Liver (tissue), 8 donors: ENCODE measurements at regions not wholly inside any gene's neighbourhood (a gene's known extent, or its start where the extent isn't known, plus 50 kb on each side); places are given as distances from the start of the nearest gene placed in this dataset.

Experiments used
- DNase-seq: peaks from one replicate; pipeline ENCODE4 v3.0.0-alpha.2; 2017; ENCODE audit warnings: low spot score
- H3K27ac ChIP-seq, 2 donors: one replicate each; pipeline ENCODE4 v1.7.0; 2013; ENCODE audit warnings: inconsistent platforms in 2 of 2, low read length in 2 of 2, control low read depth in 1 of 2, low read depth in 1 of 2, mild to moderate bottlenecking in 1 of 2
- H3K27me3 ChIP-seq, 4 donors: one replicate each; pipeline versions ENCODE4 v1.6.1 to v1.7.0; 2013; ENCODE audit warnings: low read length in 3 of 4, inconsistent platforms in 1 of 4, mild to moderate bottlenecking in 1 of 4, moderate library complexity in 1 of 4; ENCODE audit not compliant: control insufficient read depth in 4 of 4, insufficient read depth in 4 of 4
- H3K36me3 ChIP-seq, 4 donors: one replicate each; pipeline versions ENCODE4 v1.6.1 to v1.7.0; 2013; ENCODE audit warnings: low read length in 3 of 4, mild to moderate bottlenecking in 3 of 4, low read depth in 1 of 4, moderate library complexity in 1 of 4; ENCODE audit not compliant: control insufficient read depth in 4 of 4, insufficient read depth in 3 of 4
- H3K4me1 ChIP-seq, 4 donors: one replicate each; pipeline versions ENCODE4 v1.6.1 to v1.7.0; 2013; ENCODE audit warnings: low read length in 3 of 4, mild to moderate bottlenecking in 3 of 4, moderate library complexity in 1 of 4; ENCODE audit not compliant: control insufficient read depth in 4 of 4, insufficient read depth in 4 of 4
- H3K4me3 ChIP-seq, 3 donors: one replicate each; pipeline versions ENCODE4 v1.6.1 to v1.7.0; 2013; ENCODE audit warnings: low read length in 3 of 3, control low read depth in 1 of 3, low read depth in 1 of 3, mild to moderate bottlenecking in 1 of 3
- H3K9ac ChIP-seq, 2 donors: one replicate each; pipeline ENCODE4 v1.7.0; 2013; ENCODE audit warnings: low read length in 2 of 2, mild to moderate bottlenecking in 2 of 2, moderate library complexity in 2 of 2, control low read depth in 1 of 2, low read depth in 1 of 2
- H3K9me3 ChIP-seq, 4 donors: one replicate each; pipeline versions ENCODE4 v1.6.1 to v1.7.0; 2013; ENCODE audit warnings: low read length in 3 of 4; ENCODE audit not compliant: control insufficient read depth in 4 of 4
- ATF3 ChIP-seq: IDR thresholded peaks from 2 replicates; pipeline ENCODE4 v1.6.1; 2016; ENCODE audit warnings: antibody characterized with exemption
- CTCF ChIP-seq: fragments of 150-350 bp; IDR thresholded peaks from 2 replicates; pipeline ENCODE4 v1.5.1; 2017; ENCODE audit warnings: improper control_type of control experiment, low read depth, low read length; ENCODE audit not compliant: missing input control
- EGR1 ChIP-seq, 2 donors: IDR thresholded peaks; 2 replicates each; pipeline ENCODE4 v1.6.1; 2016 to 2018; ENCODE audit warnings: antibody characterized with exemption in 2 of 2, low read depth in 2 of 2
- FOXA1 ChIP-seq: IDR thresholded peaks from 2 replicates; pipeline ENCODE4 v1.6.1; 2016; ENCODE audit warnings: antibody characterized with exemption
- FOXA2 ChIP-seq: IDR thresholded peaks from 2 replicates; pipeline ENCODE4 v1.6.1; 2016; ENCODE audit warnings: antibody characterized with exemption
- GABPA ChIP-seq, 2 donors: IDR thresholded peaks in 1 of 2; conservative IDR thresholded peaks in 1 of 2; 2 replicates each; pipeline ENCODE4 v1.6.1; 2016; ENCODE audit warnings: antibody characterized with exemption in 2 of 2, mild to moderate bottlenecking in 1 of 2, moderate library complexity in 1 of 2
- HNF4A ChIP-seq, 2 donors: conservative IDR thresholded peaks; 2 replicates each; pipeline ENCODE4 v1.6.1; 2016; ENCODE audit warnings: antibody characterized with exemption in 2 of 2, mild to moderate bottlenecking in 2 of 2
- HNF4G ChIP-seq: IDR thresholded peaks from 2 replicates; pipeline ENCODE4 v1.6.1; 2016; ENCODE audit warnings: antibody characterized with exemption
- JUND ChIP-seq, 2 donors: IDR thresholded peaks; 2 replicates each; pipeline ENCODE4 v1.6.1; 2016; ENCODE audit warnings: antibody characterized with exemption in 2 of 2
- MAX ChIP-seq: IDR thresholded peaks from 2 replicates; pipeline ENCODE4 v1.6.1; 2016; ENCODE audit warnings: antibody characterized with exemption
- NR2F2 ChIP-seq: IDR thresholded peaks from 2 replicates; pipeline ENCODE4 v1.6.1; 2016; ENCODE audit warnings: antibody characterized with exemption
- RAD21 ChIP-seq, 2 donors: IDR thresholded peaks; 2 replicates each; pipeline ENCODE4 v1.6.1; 2016; ENCODE audit warnings: antibody characterized with exemption in 2 of 2, mild to moderate bottlenecking in 2 of 2
- REST ChIP-seq: IDR thresholded peaks from 2 replicates; pipeline ENCODE4 v1.6.1; 2016; ENCODE audit warnings: antibody characterized with exemption, mild to moderate bottlenecking
- RXRA ChIP-seq, 2 donors: IDR thresholded peaks; 2 replicates each; pipeline ENCODE4 v1.6.1; 2017 to 2018; ENCODE audit warnings: antibody characterized with exemption in 2 of 2, mild to moderate bottlenecking in 1 of 2
- SP1 ChIP-seq: IDR thresholded peaks from 2 replicates; pipeline ENCODE4 v1.6.1; 2018; ENCODE audit warnings: antibody characterized with exemption, mild to moderate bottlenecking
- TAF1 ChIP-seq: conservative IDR thresholded peaks from 2 replicates; pipeline ENCODE4 v1.6.1; 2016; ENCODE audit warnings: antibody characterized with exemption, mild to moderate bottlenecking
- YY1 ChIP-seq: IDR thresholded peaks from 2 replicates; pipeline ENCODE4 v1.6.1; 2016; ENCODE audit warnings: antibody characterized with exemption, mild to moderate bottlenecking
- WGBS: extraction: QIAGEN DNeasy Blood & Tissue Kit; methylation state at CpG from one replicate; pipeline ENCODE4 v1.1.7; 2013; 5-methylcytosine and 5-hydroxymethylcytosine counted together
- donor health status: healthy.
- donor health status: healthy.
- donor health status: healthy.
- donor health status: healthy.
- donor health status: healthy.

- TF ChIP-seq ATF3 (no peak), HNF4A (conservative IDR thresholded peaks at IDR 0.05) (no peak), YY1 (no peak), REST (no peak), TAF1 (no peak), GABPA (IDR thresholded peaks at IDR 0.05 in 1 of 2, conservative IDR thresholded peaks at IDR 0.05 in 1 of 2) (no peak), SP1 (no peak), MAX (no peak), RAD21 (IDR thresholded peaks at IDR 0.05) (no peak), FOXA2 (no peak), RXRA (IDR thresholded peaks at IDR 0.05) (no peak), JUND (IDR thresholded peaks at IDR 0.05) (no peak), HNF4G (no peak), FOXA1 (no peak), CTCF (no peak), NR2F2 (no peak), EGR1 (IDR thresholded peaks at IDR 0.05; ENCODE audit: low read depth in 2 of 2) (no peak)
- Histone ChIP-seq H3K4me3 (no peak overlapping the region), H3K27ac (no peak overlapping the region), H3K9ac (no peak overlapping the region), H3K4me1 (no peaks in the 10 kb centered on the region), H3K36me3 (no peaks in the 10 kb centered on the region), H3K9me3 (peaks cover 0 to 2% (median 0%) of the 10 kb centered on the region in 4 donors), H3K27me3 (peaks cover 0 to 5% (median 0%) of the 10 kb centered on the region in 4 donors)
- no peak for DNase-seq
- 78% methylated on average over 2 of the region's 2 CpGs for WGBS
Measured at GRCh38 chr5:3751846-3752245, 156.2 kb downstream of the IRX1 start.

GRCh38 chr5:3778000-3778550 lies 182.4 kb downstream of the IRX1 start:
- H3K4me3 ChIP-seq, result no peak overlapping the region
- WGBS, result 46% methylated on average over 6 of the region's 6 CpGs
- no peak overlapping the region for H3K27ac ChIP-seq

More at GRCh38 chr5:3778000-3778550, 182.4 kb downstream of the IRX1 start:
- no peak for TF ChIP-seq REST
- TF ChIP-seq RXRA (IDR thresholded peaks at IDR 0.05), result no peak
- no peak for TF ChIP-seq GABPA (IDR thresholded peaks at IDR 0.05 in 1 of 2, conservative IDR thresholded peaks at IDR 0.05 in 1 of 2)
- TF ChIP-seq CTCF, result no peak
- TF ChIP-seq FOXA2, result no peak
- TF ChIP-seq MAX, result no peak
- TF ChIP-seq FOXA1, result no peak
- TF ChIP-seq RAD21 (IDR thresholded peaks at IDR 0.05), result no peak
- no peak for TF ChIP-seq HNF4A (conservative IDR thresholded peaks at IDR 0.05)
- no peak for TF ChIP-seq TAF1
- no peak for TF ChIP-seq SP1
- TF ChIP-seq JUND (IDR thresholded peaks at IDR 0.05), result no peak
- no peak for TF ChIP-seq ATF3
- TF ChIP-seq EGR1 (IDR thresholded peaks at IDR 0.05; ENCODE audit: low read depth in 2 of 2), result no peak
- TF ChIP-seq YY1, result no peak
- no peak for DNase-seq
- Histone ChIP-seq H3K9me3 (peaks cover 0 to 5% (median 0%) of the 10 kb centered on the region in 4 donors), H3K9ac (no peak overlapping the region), H3K36me3 (no peaks in the 10 kb centered on the region), H3K4me1 (no peaks in the 10 kb centered on the region), H3K27me3 (no peaks in the 10 kb centered on the region)
